GF-D8 (cell line): ENCODE measurements at regions not wholly inside any gene's neighbourhood (a gene's known extent, or its start where the extent isn't known, plus 50 kb on each side); places are given as distances from the start of the nearest gene placed in this dataset.

Source experiments
- DNase-seq: peaks from one replicate; lab custom pipeline; 2025; lab: John Stamatoyannopoulos, UW

GRCh38 chr4:108361886-108362285 is 193.2 kb upstream of the LEF1 start:
- DNase-seq: no peak

GRCh38 chr4:108361446-108361820 is 192.7 kb upstream of the LEF1 start:
- DNase-seq: no peak

- DNase-seq: no peak
Observed at GRCh38 chr4:108360754-108361445, 192.2 kb upstream of the LEF1 start.

GRCh38 chr4:108359986-108360681 is 191.4 kb upstream of the LEF1 start:
- no peak for DNase-seq

GRCh38 chr4:108359130-108359985 is 190.6 kb upstream of the LEF1 start:
- no peak for DNase-seq

- DNase-seq: no peak
Observed at GRCh38 chr4:108355902-108356535, 187.3 kb upstream of the LEF1 start.

- DNase-seq: no peak
Observed at GRCh38 chr4:108355186-108355901, 186.6 kb upstream of the LEF1 start.

- DNase-seq: no peak
Observed at GRCh38 chr4:108352664-108353308, 184.1 kb upstream of the LEF1 start.

- no peak for DNase-seq
Observed at GRCh38 chr4:108351791-108352190, 183.1 kb upstream of the LEF1 start.

GRCh38 chr4:108350332-108350731 is 181.6 kb upstream of the LEF1 start:
- DNase-seq: no peak

- DNase-seq: no peak
Observed at GRCh38 chr4:108346818-108347210, 178.1 kb upstream of the LEF1 start.

- DNase-seq: no peak
Observed at GRCh38 chr4:108345862-108346817, 177.4 kb upstream of the LEF1 start.

- DNase-seq: no peak
Observed at GRCh38 chr4:108342325-108342970, 173.7 kb upstream of the LEF1 start.

- no peak for DNase-seq
Observed at GRCh38 chr4:108337923-108338322, 169.2 kb upstream of the LEF1 start.

GRCh38 chr4:108336076-108336475 is 167.3 kb upstream of the LEF1 start:
- no peak for DNase-seq

GRCh38 chr4:108335081-108335480 is 166.3 kb upstream of the LEF1 start:
- no peak for DNase-seq

GRCh38 chr4:108334031-108334430 is 165.3 kb upstream of the LEF1 start:
- no peak for DNase-seq

GRCh38 chr4:108333353-108333942 is 164.7 kb upstream of the LEF1 start:
- no peak for DNase-seq
